Neural crest cell (in vitro differentiated cells): ENCODE measurements at regions not wholly inside any gene's neighbourhood (a gene's known extent, or its start where the extent isn't known, plus 50 kb on each side); places are given as distances from the start of the nearest gene placed in this dataset.

ENCODE experiments used
- DNase-seq: peaks from one replicate; pipeline ENCODE4 v3.0.0; 2021; ENCODE audit warnings: low read depth, mixed read lengths, low spot score
- H3K27ac Mint-ChIP-seq: one replicate; pipeline ENCODE4 v1.8.0; 2021; ENCODE audit warnings: mild to moderate bottlenecking, mixed read lengths; ENCODE audit not compliant: unreplicated experiment
- H3K27me3 Mint-ChIP-seq: 2 replicates; pipeline ENCODE4 v1.8.0; 2021; ENCODE audit warnings: low read depth, mild to moderate bottlenecking, mixed read lengths
- H3K36me3 Mint-ChIP-seq: 2 replicates; pipeline ENCODE4 v1.8.0; 2021; ENCODE audit warnings: low read depth, mild to moderate bottlenecking, mixed read lengths
- H3K4me1 Mint-ChIP-seq: 2 replicates; pipeline ENCODE4 v1.8.0; 2021; ENCODE audit warnings: mixed read lengths
- H3K4me3 Mint-ChIP-seq: one replicate; pipeline ENCODE4 v1.8.0; 2021; ENCODE audit warnings: mild to moderate bottlenecking, mixed read lengths
- H3K9me3 Mint-ChIP-seq: 2 replicates; pipeline ENCODE4 v1.8.0; 2021; ENCODE audit warnings: mixed read lengths
- TF ChIP-seq, protein P1 (sequence below): fragments of 200-600 bp; sonication (generic); conservative IDR thresholded peaks from 2 replicates; pipeline ENCODE4 v1.5.0; 2021; ENCODE audit warnings: antibody characterized with exemption, mild to moderate bottlenecking

- H3K27me3 Mint-ChIP-seq: peaks cover 6% of the 10 kb centered on the region
- no peak for DNase-seq
- no peaks in the 10 kb centered on the region for H3K9me3 Mint-ChIP-seq
- no peak overlapping the region for H3K4me3 Mint-ChIP-seq
- no peaks in the 10 kb centered on the region for H3K36me3 Mint-ChIP-seq
- TF ChIP-seq, protein P1, sequence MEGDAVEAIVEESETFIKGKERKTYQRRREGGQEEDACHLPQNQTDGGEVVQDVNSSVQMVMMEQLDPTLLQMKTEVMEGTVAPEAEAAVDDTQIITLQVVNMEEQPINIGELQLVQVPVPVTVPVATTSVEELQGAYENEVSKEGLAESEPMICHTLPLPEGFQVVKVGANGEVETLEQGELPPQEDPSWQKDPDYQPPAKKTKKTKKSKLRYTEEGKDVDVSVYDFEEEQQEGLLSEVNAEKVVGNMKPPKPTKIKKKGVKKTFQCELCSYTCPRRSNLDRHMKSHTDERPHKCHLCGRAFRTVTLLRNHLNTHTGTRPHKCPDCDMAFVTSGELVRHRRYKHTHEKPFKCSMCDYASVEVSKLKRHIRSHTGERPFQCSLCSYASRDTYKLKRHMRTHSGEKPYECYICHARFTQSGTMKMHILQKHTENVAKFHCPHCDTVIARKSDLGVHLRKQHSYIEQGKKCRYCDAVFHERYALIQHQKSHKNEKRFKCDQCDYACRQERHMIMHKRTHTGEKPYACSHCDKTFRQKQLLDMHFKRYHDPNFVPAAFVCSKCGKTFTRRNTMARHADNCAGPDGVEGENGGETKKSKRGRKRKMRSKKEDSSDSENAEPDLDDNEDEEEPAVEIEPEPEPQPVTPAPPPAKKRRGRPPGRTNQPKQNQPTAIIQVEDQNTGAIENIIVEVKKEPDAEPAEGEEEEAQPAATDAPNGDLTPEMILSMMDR: no peak
- peaks cover 18% of the 10 kb centered on the region for H3K4me1 Mint-ChIP-seq
- H3K27ac Mint-ChIP-seq: no peak overlapping the region
Measured at GRCh38 chr22:22038178-22038880, 55.7 kb upstream of the TOP3B start.

DNA sequence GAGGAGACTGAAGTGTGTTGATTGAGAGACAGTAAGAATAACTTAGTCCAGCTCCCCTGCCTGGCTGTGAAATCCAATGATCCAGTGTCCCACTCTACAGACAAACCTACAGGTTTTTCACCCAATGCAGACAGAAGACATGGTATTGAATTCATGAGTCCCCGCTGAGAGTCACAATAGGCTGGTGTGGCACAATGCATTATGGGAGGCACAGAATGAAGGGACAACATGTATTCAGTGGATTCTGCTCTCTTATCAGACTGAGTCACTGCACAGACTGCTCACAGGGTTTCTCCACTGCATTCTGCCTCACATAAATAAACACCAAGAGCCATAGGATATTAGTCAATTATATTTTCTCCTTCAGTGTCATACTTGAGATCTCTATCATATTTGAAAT lies 55.2 kb upstream of the TOP3B start:
- Mint-ChIP-seq H3K9me3 (no peaks in the 10 kb centered on the region), H3K27ac (peak overlapping the region; percentile 17), H3K4me3 (no peak overlapping the region), H3K4me1 (peaks cover 18% of the 10 kb centered on the region), H3K36me3 (no peaks in the 10 kb centered on the region), H3K27me3 (peaks cover 6% of the 10 kb centered on the region)
- DNase-seq: no peak
- TF ChIP-seq, protein P1: no peak

GRCh38 chr22:22037229-22037628 lies 54.6 kb upstream of the TOP3B start:
- Mint-ChIP-seq H3K27ac (peak overlapping the region; percentile 60), H3K36me3 (no peaks in the 10 kb centered on the region), H3K4me3 (no peak overlapping the region), H3K27me3 (peaks cover 6% of the 10 kb centered on the region), H3K4me1 (peaks cover 18% of the 10 kb centered on the region), H3K9me3 (no peaks in the 10 kb centered on the region)
- DNase-seq: no peak
- TF ChIP-seq, protein P1: no peak

DNA sequence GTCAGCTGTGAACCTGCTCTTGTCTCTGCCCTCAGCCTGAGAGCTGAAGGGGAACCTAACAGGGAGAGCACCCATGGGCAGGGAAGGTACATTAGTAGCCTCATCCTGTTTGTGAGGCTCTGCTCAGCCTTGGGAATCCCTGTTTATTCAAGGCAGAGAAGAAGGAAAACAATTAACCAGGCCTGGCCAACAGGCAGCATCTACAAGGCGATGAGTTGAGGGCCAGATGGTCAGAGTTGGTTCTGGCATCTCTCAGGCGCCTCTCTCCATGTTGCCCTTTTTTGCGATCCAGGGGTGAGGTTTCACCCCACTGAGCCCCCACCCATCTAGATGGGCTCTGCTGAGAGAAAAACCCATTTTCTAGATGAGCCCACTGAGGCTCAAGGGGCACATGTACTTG lies 54.0 kb upstream of the TOP3B start:
- Mint-ChIP-seq H3K36me3 (no peaks in the 10 kb centered on the region), H3K27me3 (peaks cover 6% of the 10 kb centered on the region), H3K4me3 (no peak overlapping the region), H3K4me1 (peaks cover 13% of the 10 kb centered on the region), H3K9me3 (no peaks in the 10 kb centered on the region), H3K27ac (no peak overlapping the region)
- TF ChIP-seq, protein P1: no peak
- DNase-seq: no peak

DNA sequence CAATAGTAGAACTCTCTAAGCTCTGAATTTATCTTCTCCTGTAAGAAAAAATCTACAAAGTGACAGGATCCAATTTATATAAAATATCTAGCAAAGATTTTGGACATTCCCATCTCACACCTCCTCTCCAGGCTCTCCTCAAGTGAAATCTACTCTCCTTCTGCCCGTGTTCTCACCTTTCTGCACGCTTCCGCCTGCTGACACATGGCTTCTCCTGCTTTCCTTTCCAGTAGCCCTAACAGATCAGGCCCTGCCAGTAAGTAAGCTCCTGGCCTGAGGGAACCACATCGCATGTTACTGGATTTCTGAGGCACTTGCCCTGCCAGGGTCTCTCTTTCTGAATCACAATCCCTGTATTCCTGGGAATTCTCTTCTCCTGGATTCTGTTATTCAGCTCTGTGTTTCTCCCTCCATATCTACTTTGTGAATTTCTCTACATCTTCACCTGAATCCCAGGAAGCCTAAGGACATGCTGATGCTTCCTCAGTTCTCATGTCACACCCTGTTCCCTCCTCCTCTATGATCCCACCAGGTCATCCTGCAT lies 53.3 kb upstream of the TOP3B start:
- DNase-seq: no peak
- H3K4me1 Mint-ChIP-seq: peaks cover 12% of the 10 kb centered on the region
- TF ChIP-seq, protein P1: no peak
- no peak overlapping the region for H3K27ac Mint-ChIP-seq
- no peak overlapping the region for H3K4me3 Mint-ChIP-seq
- peaks cover 6% of the 10 kb centered on the region for H3K27me3 Mint-ChIP-seq
- H3K9me3 Mint-ChIP-seq: no peaks in the 10 kb centered on the region
- H3K36me3 Mint-ChIP-seq: no peaks in the 10 kb centered on the region
